GM12878 (cell line): ENCODE measurements at regions not wholly inside any gene's neighbourhood (a gene's known extent, or its start where the extent isn't known, plus 50 kb on each side); places are given as distances from the start of the nearest gene placed in this dataset.

Experiments used
- ATAC-seq: fragments of 200-7000 bp; cut with Tn5 transposase; 3 replicates; pipeline ENCODE4 v1.9.1; 2020; ENCODE audit warnings: mild to moderate bottlenecking, moderate library complexity
- BruUV-seq: library from RNA; stranded (reverse); fragments of 400-500 nt; replicated peaks from 2 replicates; lab custom pipeline; 2021; lab: Mats Ljungman, UMichigan
- CTCF ChIA-PET: fragments of 300-600 bp; sonication (Branson Sonifier 250); formaldehyde crosslinking; extraction: SDS; loops from one replicate; lab custom pipeline; 2021; ENCODE audit warnings: inconsistent platforms; lab: Yijun Ruan, JAX
- POLR2A ChIA-PET: fragments of 350-600 bp; formaldehyde crosslinking; extraction: SDS; loops from one replicate; lab custom pipeline; 2021; ENCODE audit warnings: inconsistent platforms; lab: Charles Lee
- RAD21 ChIA-PET: fragments of 300-600 bp; sonication (Branson Sonifier 250); formaldehyde crosslinking; loops from one replicate; lab custom pipeline; 2023; ENCODE audit warnings: antibody characterized with exemption; ENCODE audit not compliant: unreplicated experiment; lab: Charles Lee
- SMC1A ChIA-PET: fragments of 300-600 bp; sonication (Branson Sonifier 250); formaldehyde crosslinking; loops from one replicate; lab custom pipeline; 2023; ENCODE audit not compliant: unreplicated experiment, uncharacterized antibody; lab: Charles Lee
- DNase-seq: peaks from one replicate; pipeline ENCODE4 v3.0.0-alpha.2; 2011; ENCODE audit warnings: low read depth, low spot score
- FAIRE-seq: peaks from 3 replicates; lab custom pipeline; 2011; peaks lifted over from hg19 to GRCh38; lab: Jason Lieb, UNC
- H2AFZ ChIP-seq: 2 replicates; pipeline ENCODE4 v1.6.0; 2011; ENCODE audit warnings: low read depth, low read length, control low read depth; ENCODE audit not compliant: control insufficient read depth
- H3K27ac ChIP-seq: 2 replicates; pipeline ENCODE4 v1.5.1; 2011; ENCODE audit warnings: control low read depth; ENCODE audit not compliant: control insufficient read depth, insufficient read depth
- H3K27me3 ChIP-seq, 2 experiments: replicated peaks in 1 of 2; 2 replicates each; pipeline versions ENCODE4 v1.6.0 to v1.6.1; 2011; ENCODE audit warnings: low read length in 1 of 2; ENCODE audit not compliant: control insufficient read depth in 2 of 2, insufficient read depth in 2 of 2
- H3K36me3 ChIP-seq, 2 experiments: 2 replicates each; pipeline ENCODE4 v1.5.1; 2011; ENCODE audit warnings: low read length in 1 of 2; ENCODE audit not compliant: control insufficient read depth in 2 of 2, insufficient read depth in 2 of 2
- H3K4me1 ChIP-seq: 2 replicates; pipeline ENCODE4 v1.6.1; 2011; ENCODE audit warnings: mild to moderate bottlenecking, low read length, moderate library complexity, mixed read lengths; ENCODE audit not compliant: control insufficient read depth, insufficient read depth
- H3K4me2 ChIP-seq: 2 replicates; pipeline ENCODE4 v1.6.0; 2011; ENCODE audit warnings: control low read depth; ENCODE audit not compliant: control insufficient read depth, insufficient read depth
- H3K4me3 ChIP-seq: fragments of 200-600 bp; sonication (generic); 2 replicates; pipeline ENCODE4 v1.5.1; 2016
- H3K79me2 ChIP-seq: 2 replicates; pipeline ENCODE4 v1.6.0; 2011; ENCODE audit warnings: low read length; ENCODE audit not compliant: control insufficient read depth, insufficient read depth
- H3K9ac ChIP-seq: 2 replicates; pipeline ENCODE4 v1.8.0; 2011; ENCODE audit warnings: low read length, control low read depth, mixed read lengths; ENCODE audit not compliant: control insufficient read depth, insufficient read depth
- H3K9me3 ChIP-seq: replicated peaks from 3 replicates; pipeline ENCODE4 v1.5.1; 2011; ENCODE audit warnings: mild to moderate bottlenecking, low read length; ENCODE audit not compliant: control insufficient read depth, insufficient read depth
- H4K20me1 ChIP-seq: 2 replicates; pipeline ENCODE4 v1.6.0; 2011; ENCODE audit not compliant: control insufficient read depth, insufficient read depth
- E4F1 ChIP-seq: fragments of 450-650 bp; IDR thresholded peaks from 2 replicates; pipeline ENCODE4 v1.6.1; 2018; ENCODE audit warnings: borderline replicate concordance, mild to moderate bottlenecking; ENCODE audit not compliant: partially characterized antibody
- NR2C2 ChIP-seq: IDR thresholded peaks from 2 replicates; pipeline ENCODE4 v1.6.1; 2011; ENCODE audit warnings: borderline replicate concordance, low read depth; ENCODE audit not compliant: control insufficient read depth, insufficient read length
- ZNF217 ChIP-seq: fragments of 450-650 bp; IDR thresholded peaks from 2 replicates; pipeline ENCODE4 v1.6.1; 2017; ENCODE audit warnings: antibody characterized with exemption, mild to moderate bottlenecking
- ZNF24 ChIP-seq: fragments of 450-650 bp; IDR thresholded peaks from 2 replicates; pipeline ENCODE4 v1.6.1; 2017; ENCODE audit warnings: antibody characterized with exemption, mild to moderate bottlenecking
- WGBS: methylation state at CpG from one replicate; pipeline ENCODE4 v1.1.6; 2016; ENCODE audit warnings: low lambda C conversion rate; ENCODE audit not compliant: insufficient replicate concordance, insufficient coverage; ENCODE audit errors: missing lambda C conversion rate; 5-methylcytosine and 5-hydroxymethylcytosine counted together
- in situ Hi-C: fragments of 300-500 bp; cut with MboI; formaldehyde crosslinking; loops from 9 replicates; pipeline ENCODE4 v1.14.3; 2018; ENCODE audit warnings: mixed read lengths
- intact Hi-C: fragments of 100-400 bp; cut with micrococcal nuclease; formaldehyde crosslinking; loops from one replicate; pipeline ENCODE4 v1.14.2; 2022; ENCODE audit not compliant: unreplicated experiment
- TF ChIP-seq, protein P1 (sequence below): IDR thresholded peaks from 2 replicates; pipeline ENCODE4 v1.6.1; 2011; ENCODE audit warnings: borderline replicate concordance, low read depth, mild to moderate bottlenecking, moderate library complexity, low read length; ENCODE audit not compliant: insufficient read depth, poor library complexity, severe bottlenecking
- TF ChIP-seq, protein P2 (sequence below): fragments of 450-650 bp; IDR thresholded peaks from 2 replicates; pipeline ENCODE4 v1.6.1; 2016; ENCODE audit warnings: mild to moderate bottlenecking

GRCh38 chr5:6830643-6831239 lies 117.5 kb downstream of the TENT4A start:
- Histone ChIP-seq H4K20me1 (no peaks in the 10 kb centered on the region), H3K27me3 (no peaks in the 10 kb centered on the region), H3K9ac (no peak overlapping the region), H3K9me3 (no peaks in the 10 kb centered on the region; the same call in 2 of the 3 replicates), H3K36me3 (no peaks in the 10 kb centered on the region), H3K4me3 (no peak overlapping the region), H3K4me1 (peaks cover 34% of the 10 kb centered on the region), H3K79me2 (no peaks in the 10 kb centered on the region), H3K27ac (no peak overlapping the region), H2AFZ (no peak overlapping the region), H3K4me2 (peak overlapping the region; percentile 4; the same call in 1 of the 2 replicates)
- in situ Hi-C loops: no loop called here
- ChIA-PET POLR2A (no interaction called here), CTCF (interaction anchor here (1.2 to 2.0 kb wide), 2 partner anchors 10 to 65 kb away, joined by 4 to 10 read pairs; no protein-coding TSS in a partner anchor), RAD21 (no interaction called here), SMC1A (interaction anchor here (1.0 kb wide), 1 partner anchor 93 kb away, joined by 3 read pairs; no protein-coding TSS in a partner anchor)
- FAIRE-seq: no peak
- intact Hi-C loops: loop anchor here (10.0 kb wide), 1 partner anchor 246 kb away; no protein-coding TSS in a partner anchor
- TF ChIP-seq ZNF217 (no peak), NR2C2 (peak; percentile 66), ZNF24 (no peak), E4F1 (no peak)
- TF ChIP-seq, protein P1, sequence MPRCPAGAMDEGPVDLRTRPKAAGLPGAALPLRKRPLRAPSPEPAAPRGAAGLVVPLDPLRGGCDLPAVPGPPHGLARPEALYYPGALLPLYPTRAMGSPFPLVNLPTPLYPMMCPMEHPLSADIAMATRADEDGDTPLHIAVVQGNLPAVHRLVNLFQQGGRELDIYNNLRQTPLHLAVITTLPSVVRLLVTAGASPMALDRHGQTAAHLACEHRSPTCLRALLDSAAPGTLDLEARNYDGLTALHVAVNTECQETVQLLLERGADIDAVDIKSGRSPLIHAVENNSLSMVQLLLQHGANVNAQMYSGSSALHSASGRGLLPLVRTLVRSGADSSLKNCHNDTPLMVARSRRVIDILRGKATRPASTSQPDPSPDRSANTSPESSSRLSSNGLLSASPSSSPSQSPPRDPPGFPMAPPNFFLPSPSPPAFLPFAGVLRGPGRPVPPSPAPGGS: peak; percentile 87
- TF ChIP-seq, protein P2, sequence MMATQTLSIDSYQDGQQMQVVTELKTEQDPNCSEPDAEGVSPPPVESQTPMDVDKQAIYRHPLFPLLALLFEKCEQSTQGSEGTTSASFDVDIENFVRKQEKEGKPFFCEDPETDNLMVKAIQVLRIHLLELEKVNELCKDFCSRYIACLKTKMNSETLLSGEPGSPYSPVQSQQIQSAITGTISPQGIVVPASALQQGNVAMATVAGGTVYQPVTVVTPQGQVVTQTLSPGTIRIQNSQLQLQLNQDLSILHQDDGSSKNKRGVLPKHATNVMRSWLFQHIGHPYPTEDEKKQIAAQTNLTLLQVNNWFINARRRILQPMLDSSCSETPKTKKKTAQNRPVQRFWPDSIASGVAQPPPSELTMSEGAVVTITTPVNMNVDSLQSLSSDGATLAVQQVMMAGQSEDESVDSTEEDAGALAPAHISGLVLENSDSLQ: no peak
- no TSS peak for BruUV-seq
- no peak for ATAC-seq
- WGBS: 72% methylated on average over 15 of the region's 15 CpGs
- DNase-seq: no peak
